MCF 10A (cell line): ENCODE measurements at regions not wholly inside any gene's neighbourhood (a gene's known extent, or its start where the extent isn't known, plus 50 kb on each side); places are given as distances from the start of the nearest gene placed in this dataset.

Experiments
- BruUV-seq: library from RNA; stranded (reverse); fragments of 400-500 nt; replicated peaks from 2 replicates; lab custom pipeline; 2021; lab: Mats Ljungman, UMichigan
- CTCF ChIA-PET: fragments of 300-600 bp; sonication (Branson Sonifier 250); formaldehyde crosslinking; extraction: SDS; loops from one replicate; lab custom pipeline; 2021; ENCODE audit warnings: antibody characterized with exemption, inconsistent platforms; lab: Yijun Ruan, JAX
- POLR2A ChIA-PET: fragments of 300-600, 350-650 bp; sonication (Branson Sonifier 250); formaldehyde crosslinking; extraction: SDS; loops from one replicate; lab custom pipeline; 2020; ENCODE audit warnings: antibody characterized with exemption, inconsistent platforms; lab: Yijun Ruan, JAX
- DNase-seq: peaks from one replicate; pipeline ENCODE4 v3.0.0-alpha.2; 2018; ENCODE audit not compliant: unreplicated experiment
- H3K27ac Mint-ChIP-seq: one replicate; pipeline ENCODE4 v1.8.0; 2022; ENCODE audit warnings: mild to moderate bottlenecking, low read depth, mixed read lengths; ENCODE audit not compliant: unreplicated experiment
- H3K27me3 Mint-ChIP-seq: one replicate; pipeline ENCODE4 v1.8.0; 2022; ENCODE audit warnings: mixed read lengths; ENCODE audit not compliant: insufficient read depth, unreplicated experiment
- H3K36me3 Mint-ChIP-seq: one replicate; pipeline ENCODE4 v1.8.0; 2022; ENCODE audit warnings: mild to moderate bottlenecking, moderate library complexity, mixed read lengths; ENCODE audit not compliant: insufficient read depth, unreplicated experiment
- H3K4me1 Mint-ChIP-seq: one replicate; pipeline ENCODE4 v1.8.0; 2022; ENCODE audit warnings: mixed read lengths; ENCODE audit not compliant: insufficient read depth, unreplicated experiment
- H3K4me3 Mint-ChIP-seq: one replicate; pipeline ENCODE4 v1.8.0; 2022; ENCODE audit warnings: mild to moderate bottlenecking, moderate library complexity, mixed read lengths; ENCODE audit not compliant: unreplicated experiment
- H3K9me3 Mint-ChIP-seq: one replicate; pipeline ENCODE4 v1.8.0; 2022; ENCODE audit warnings: mixed read lengths; ENCODE audit not compliant: unreplicated experiment
- CTCF ChIP-seq: fragments of 200-600 bp; IDR thresholded peaks from one replicate; pipeline ENCODE4 v1.8.0; 2022; ENCODE audit warnings: antibody characterized with exemption, mild to moderate bottlenecking; ENCODE audit not compliant: unreplicated experiment
- intact Hi-C: fragments of 100-400 bp; cut with micrococcal nuclease; formaldehyde crosslinking; loops from 2 replicates; pipeline ENCODE4 v1.14.1; 2022

- ChIA-PET POLR2A (interaction anchor here (0.5 to 0.7 kb wide), 2 partner anchors 8 to 863 kb away, joined by 4 read pairs; no protein-coding TSS in a partner anchor), CTCF (interaction anchor here (0.6 kb wide), 1 partner anchor 142 kb away, joined by 3 read pairs; no protein-coding TSS in a partner anchor)
- Mint-ChIP-seq H3K4me1 (peaks cover 15% of the 10 kb centered on the region), H3K27me3 (peaks cover 14% of the 10 kb centered on the region), H3K27ac (no peak overlapping the region), H3K9me3 (no peaks in the 10 kb centered on the region), H3K4me3 (no peak overlapping the region), H3K36me3 (no peaks in the 10 kb centered on the region)
- intact Hi-C loops, result no loop called here
- no peak for DNase-seq
- no TSS peak for BruUV-seq
- no peak for TF ChIP-seq CTCF
These were observed 357.9 kb downstream of the BCL11B start for GRCh38 chr14:98913967-98914650.

GRCh38 chr14:98914942-98915341, 357.1 kb downstream of the BCL11B start:
- H3K4me1 Mint-ChIP-seq, result peaks cover 8% of the 10 kb centered on the region
- BruUV-seq, result no TSS peak
- DNase-seq, result no peak
- H3K36me3 Mint-ChIP-seq, result no peaks in the 10 kb centered on the region
- H3K9me3 Mint-ChIP-seq, result no peaks in the 10 kb centered on the region
- POLR2A ChIA-PET, result no interaction called here
- no peak overlapping the region for H3K4me3 Mint-ChIP-seq
- intact Hi-C loops, result no loop called here
- H3K27me3 Mint-ChIP-seq, result peaks cover 14% of the 10 kb centered on the region
- CTCF ChIA-PET, result interaction anchor here (0.6 kb wide), 1 partner anchor 141 kb away, joined by 3 read pairs; no protein-coding TSS in a partner anchor
- TF ChIP-seq CTCF, result no peak
- no peak overlapping the region for H3K27ac Mint-ChIP-seq

GRCh38 chr14:98915625-98916024, 356.4 kb downstream of the BCL11B start:
- Mint-ChIP-seq H3K4me1 (peaks cover 8% of the 10 kb centered on the region), H3K4me3 (no peak overlapping the region), H3K9me3 (no peaks in the 10 kb centered on the region), H3K27me3 (peaks cover 14% of the 10 kb centered on the region), H3K36me3 (no peaks in the 10 kb centered on the region), H3K27ac (no peak overlapping the region)
- intact Hi-C loops, result no loop called here
- POLR2A ChIA-PET, result no interaction called here
- DNase-seq, result no peak
- no TSS peak for BruUV-seq
- no peak for TF ChIP-seq CTCF
- CTCF ChIA-PET, result interaction anchor here (0.6 kb wide), 1 partner anchor 285 kb away, joined by 3 read pairs; no protein-coding TSS in a partner anchor

- BruUV-seq, result no TSS peak
- Mint-ChIP-seq H3K9me3 (no peaks in the 10 kb centered on the region), H3K36me3 (no peaks in the 10 kb centered on the region), H3K4me3 (no peak overlapping the region), H3K4me1 (peaks cover 8% of the 10 kb centered on the region), H3K27me3 (peaks cover 14% of the 10 kb centered on the region), H3K27ac (no peak overlapping the region)
- DNase-seq, result no peak
- CTCF ChIA-PET, result interaction anchor here (0.6 kb wide), 1 partner anchor 264 kb away, joined by 3 read pairs; no protein-coding TSS in a partner anchor
- intact Hi-C loops, result no loop called here
- TF ChIP-seq CTCF, result no peak
- POLR2A ChIA-PET, result no interaction called here
These were observed 356.0 kb downstream of the BCL11B start for GRCh38 chr14:98916036-98916435.
